GM21737 (cell line): ENCODE measurements at regions not wholly inside any gene's neighbourhood (a gene's known extent, or its start where the extent isn't known, plus 50 kb on each side); places are given as distances from the start of the nearest gene placed in this dataset.

Experiments
- ATAC-seq: cut with Tn5 transposase; IDR thresholded peaks from one replicate; pipeline ENCODE4 v1.9.1; 2021; ENCODE audit warnings: mild to moderate bottlenecking, moderate library complexity; ENCODE audit not compliant: unreplicated experiment

- ATAC-seq, result no peak
Observed at GRCh38 chr2:126513033-126513432, 142.9 kb upstream of the GYPC start.

- no peak for ATAC-seq
Observed at GRCh38 chr2:126515471-126515870, 140.5 kb upstream of the GYPC start.

DNA sequence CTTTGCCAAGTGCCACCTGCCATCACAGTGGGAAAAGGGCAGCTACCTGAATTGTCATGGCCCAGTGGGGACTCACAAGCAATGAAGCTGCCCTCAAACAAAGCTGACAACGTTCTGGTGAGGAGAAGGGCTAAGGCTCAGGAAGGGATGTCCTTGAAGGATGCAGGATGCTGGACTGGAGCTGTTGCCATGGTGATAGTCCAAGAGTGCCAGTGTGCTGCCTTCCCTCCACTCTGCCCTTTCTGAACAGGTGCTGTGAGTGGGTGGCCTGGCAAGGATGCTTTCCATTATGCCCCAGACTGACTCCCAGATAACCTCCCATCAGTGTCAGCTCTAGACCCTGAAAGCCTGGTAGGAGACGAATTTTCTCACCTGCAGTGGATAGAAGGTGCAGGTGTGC lies 137.8 kb upstream of the GYPC start:
- ATAC-seq, result no peak

GRCh38 chr2:126527836-126528490 lies 128.0 kb upstream of the GYPC start:
- no peak for ATAC-seq

- no peak for ATAC-seq
Observed at GRCh38 chr2:126531029-126531428, 124.9 kb upstream of the GYPC start.

GRCh38 chr2:126534478-126534877 lies 121.5 kb upstream of the GYPC start:
- no peak for ATAC-seq

DNA sequence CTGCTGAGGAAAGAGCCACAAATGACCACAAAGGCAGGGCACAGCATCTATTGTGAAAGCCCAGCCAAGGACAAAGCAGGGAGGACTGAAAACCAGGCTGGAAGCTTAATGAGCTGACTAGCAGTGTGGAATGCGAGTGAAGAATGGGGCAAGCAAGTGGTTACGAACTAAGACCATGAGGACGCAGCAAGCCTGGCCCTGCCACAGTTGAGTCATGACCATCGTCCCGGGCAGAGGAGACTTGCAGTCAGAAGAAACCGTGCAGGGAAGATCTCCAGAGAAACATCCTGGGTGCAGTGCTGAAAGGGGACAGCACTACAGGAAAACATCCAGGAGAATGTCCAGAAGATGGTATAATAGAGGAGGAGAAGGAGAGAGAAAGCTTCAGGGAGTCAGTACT lies 120.5 kb upstream of the GYPC start:
- no peak for ATAC-seq

GRCh38 chr2:126536605-126537200 lies 119.3 kb upstream of the GYPC start:
- ATAC-seq, result no peak

GRCh38 chr2:126539101-126539500 lies 116.9 kb upstream of the GYPC start:
- no peak for ATAC-seq

DNA sequence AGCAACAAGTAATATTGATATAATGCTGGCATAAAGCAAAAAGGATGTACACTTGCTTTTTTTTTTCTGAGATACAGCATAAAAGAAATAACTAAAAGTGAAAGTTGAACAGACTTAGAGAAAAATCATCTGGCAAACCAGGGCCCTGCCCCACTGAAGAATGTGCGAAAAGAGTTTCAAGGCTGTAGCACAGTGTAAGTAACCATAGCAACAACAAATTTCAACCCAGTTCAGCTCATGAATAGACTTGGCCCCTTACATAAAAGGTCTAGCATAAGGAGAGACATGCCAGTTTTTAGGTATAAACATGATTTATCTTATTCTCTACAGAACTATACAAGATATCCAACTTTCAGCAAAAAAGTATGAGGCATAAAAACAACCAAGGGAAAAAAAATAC lies 113.7 kb upstream of the GYPC start:
- no peak for ATAC-seq

DNA sequence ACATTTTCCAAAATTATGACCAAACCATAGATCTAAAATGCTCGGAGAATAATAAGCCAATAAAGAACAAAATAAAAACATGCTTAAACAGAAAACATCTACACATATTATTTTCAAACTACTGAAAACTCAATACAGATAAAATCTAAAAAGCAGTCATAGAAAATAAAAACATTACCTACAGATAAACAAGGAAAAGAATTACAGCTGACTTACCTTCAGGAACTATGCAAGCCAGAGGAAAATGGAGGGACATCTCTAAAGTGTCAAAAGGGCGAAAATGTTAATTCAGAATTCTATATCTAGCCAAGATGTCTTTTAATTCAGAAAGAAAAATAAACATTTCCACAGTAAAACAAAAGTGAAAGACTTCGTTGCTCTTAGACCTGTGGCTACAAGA lies 112.9 kb upstream of the GYPC start:
- no peak for ATAC-seq

DNA sequence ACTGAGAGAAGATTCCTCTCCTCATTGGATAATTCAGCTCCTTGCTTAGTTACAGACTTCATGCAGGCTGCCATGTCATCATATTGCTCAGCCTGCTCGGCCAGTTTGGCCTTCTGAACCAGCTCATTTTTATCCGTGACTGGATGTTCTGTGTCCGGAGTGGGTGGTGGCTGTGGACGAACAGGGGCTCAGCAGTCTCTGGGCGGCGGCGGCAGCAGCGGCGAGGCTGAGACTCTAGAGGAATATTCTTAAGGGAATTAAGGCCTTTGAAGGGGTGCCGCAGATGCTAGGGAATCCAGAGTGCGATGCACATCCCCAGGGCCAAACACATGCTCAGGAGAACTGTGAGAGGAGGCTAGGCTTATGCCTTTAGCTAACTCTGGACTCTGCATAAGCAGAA lies 97.9 kb upstream of the GYPC start:
- ATAC-seq, result no peak

DNA sequence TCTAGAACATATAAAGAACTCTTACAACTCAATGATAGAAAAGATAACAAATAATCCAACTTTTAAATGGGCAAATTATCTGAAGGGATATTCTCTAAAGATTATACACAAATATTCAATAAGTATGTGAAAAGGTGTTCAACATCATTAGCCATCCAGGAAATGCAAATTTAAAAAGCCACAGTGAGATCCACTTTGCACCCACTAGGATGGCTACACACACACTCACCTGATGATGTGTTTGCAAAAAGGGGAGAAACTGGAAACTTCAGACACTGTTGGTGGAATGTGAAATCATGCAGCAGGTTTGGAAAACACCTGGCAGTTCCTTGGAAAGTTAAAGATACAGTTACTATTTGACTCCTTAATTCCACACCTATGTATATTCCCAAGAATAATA lies 87.2 kb upstream of the GYPC start:
- ATAC-seq, result no peak

DNA sequence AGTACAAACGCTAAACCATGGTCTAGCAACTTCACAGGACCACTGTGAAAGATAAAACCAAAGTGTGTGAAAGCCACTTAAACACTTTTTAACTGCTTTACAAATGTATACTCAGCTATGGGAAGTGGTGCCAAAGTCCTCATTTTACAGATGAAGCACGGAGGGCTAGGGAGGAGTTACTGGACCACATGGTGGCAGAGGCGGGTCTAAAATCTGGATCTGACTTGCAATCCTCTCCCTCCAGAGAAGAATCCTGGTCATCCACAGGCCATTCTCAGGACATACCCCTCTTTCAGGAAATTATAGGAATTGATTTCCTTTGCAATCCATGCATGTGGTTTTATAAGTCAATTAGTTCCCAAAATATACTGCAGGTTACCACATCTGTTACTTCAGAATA lies 84.6 kb upstream of the GYPC start:
- no peak for ATAC-seq

GRCh38 chr2:126575631-126576030 lies 80.3 kb upstream of the GYPC start:
- ATAC-seq, result no peak

DNA sequence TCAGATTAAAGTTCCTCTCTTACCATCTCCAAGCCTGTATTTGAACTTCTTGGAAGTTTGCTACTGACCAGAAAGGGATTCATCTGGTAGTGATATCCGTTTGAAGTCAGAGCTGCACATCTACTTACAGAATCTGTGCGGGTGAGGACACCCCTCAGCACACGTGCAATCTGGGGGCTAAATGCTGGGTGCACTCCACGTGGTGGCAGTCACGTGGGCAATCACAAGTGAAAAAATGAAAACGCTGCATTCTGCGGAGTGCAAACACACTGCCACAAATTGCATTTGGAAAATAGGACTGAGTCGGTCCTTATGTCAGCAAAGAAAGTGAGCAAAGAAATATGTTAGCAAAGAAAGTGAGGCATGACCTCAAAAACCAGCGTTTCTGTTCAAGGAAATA lies 76.1 kb upstream of the GYPC start:
- ATAC-seq, result no peak

GRCh38 chr2:126586317-126586716 lies 69.6 kb upstream of the GYPC start:
- ATAC-seq, result no peak

DNA sequence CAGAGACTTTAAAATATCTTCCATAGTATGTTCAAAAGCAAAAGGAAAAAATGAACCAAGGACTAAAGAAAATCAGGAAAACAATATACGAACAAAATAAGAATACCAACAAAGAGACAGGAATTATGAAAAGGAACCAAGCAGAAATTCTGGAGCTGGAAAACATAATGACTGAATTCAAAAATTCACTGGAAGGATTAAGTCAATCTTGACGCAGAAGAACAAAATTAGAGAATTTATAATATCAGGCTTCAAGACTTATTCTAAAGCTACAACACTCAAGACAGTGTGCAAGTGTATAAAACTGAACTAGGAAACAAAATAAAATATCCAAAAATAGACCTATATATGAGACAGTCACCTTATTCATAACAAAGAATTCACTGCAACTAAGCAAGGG lies 56.9 kb upstream of the GYPC start:
- ATAC-seq, result no peak

DNA sequence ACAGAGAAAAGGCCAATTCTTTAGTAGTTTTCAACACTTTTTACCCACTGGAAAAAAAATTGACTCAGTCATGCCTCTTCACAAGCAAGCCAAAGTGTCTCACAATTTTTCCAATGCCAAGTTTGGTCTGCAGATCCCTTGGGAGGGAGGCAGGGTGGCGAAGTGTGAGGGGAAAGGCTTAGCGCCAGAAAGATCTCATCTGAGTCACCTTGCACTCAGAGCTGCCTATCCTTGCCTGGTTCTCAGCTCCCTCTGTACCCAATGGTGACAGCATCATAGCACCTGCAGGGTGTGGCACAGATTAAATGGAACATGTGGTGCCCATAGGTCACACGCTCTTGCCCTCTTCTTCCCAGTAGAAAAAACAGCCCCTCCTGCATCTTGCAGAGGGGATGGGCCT lies 55.2 kb upstream of the GYPC start:
- ATAC-seq, result no peak

DNA sequence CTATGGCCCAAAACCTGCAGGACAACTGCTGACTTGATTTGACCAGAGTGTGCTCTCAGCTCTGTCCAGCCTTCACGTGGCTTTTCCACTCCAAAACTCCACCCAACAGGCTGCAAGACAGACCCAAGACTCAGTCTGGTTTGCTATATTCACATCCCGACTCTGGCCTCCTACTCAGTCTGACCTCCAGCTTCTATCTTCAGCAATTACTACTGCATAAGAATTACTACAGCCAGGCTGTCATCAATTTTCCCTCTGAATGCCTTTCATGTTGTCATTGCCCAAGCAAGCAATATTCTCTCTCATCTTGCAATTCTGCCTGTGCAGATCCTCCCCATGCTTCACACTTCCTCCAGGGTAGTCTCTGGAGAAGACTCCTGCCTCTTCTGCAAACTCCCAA lies 53.6 kb upstream of the GYPC start:
- no peak for ATAC-seq
